ENCODE measurements at regions not wholly inside any gene's neighbourhood (a gene's known extent, or its start where the extent isn't known, plus 50 kb on each side); places are given as distances from the start of the nearest gene placed in this dataset.

- TF ChIP-seq CTCF (IDR thresholded peaks at IDR 0.05; ENCODE audit: low read depth, low read length, missing input control), result no peak
- TF ChIP-seq YY1 (IDR thresholded peaks at IDR 0.05), result no peak
- no peak for TF ChIP-seq ATF3 (IDR thresholded peaks at IDR 0.05)
- no peak for TF ChIP-seq TAF1 (conservative IDR thresholded peaks at IDR 0.05)
- TF ChIP-seq ZBTB33 (IDR thresholded peaks at IDR 0.05), result no peak
- TF ChIP-seq MAX (IDR thresholded peaks at IDR 0.05), result no peak
- no peak for TF ChIP-seq REST (IDR thresholded peaks at IDR 0.05)
- no peak for TF ChIP-seq HNF4G (IDR thresholded peaks at IDR 0.05)
- no peak for TF ChIP-seq FOXA1 (IDR thresholded peaks at IDR 0.05)
- TF ChIP-seq SP1 (IDR thresholded peaks at IDR 0.05), result no peak
- TF ChIP-seq RXRA (IDR thresholded peaks at IDR 0.05), result no peak
- TF ChIP-seq EGR1 (IDR thresholded peaks at IDR 0.05; ENCODE audit: low read depth in 2 of 2), result no peak
- TF ChIP-seq RAD21 (IDR thresholded peaks at IDR 0.05), result no peak
Observed at GRCh38 chr11:88404932-88405710, 67.6 kb upstream of the CTSC start.
